NAMALWA (cell line): ENCODE measurements at regions not wholly inside any gene's neighbourhood (a gene's known extent, or its start where the extent isn't known, plus 50 kb on each side); places are given as distances from the start of the nearest gene placed in this dataset.
"Not testable (repeated sequence)": the region's sequence is repeated elsewhere in the genome, so short reads cannot be mapped to it uniquely, and the experiment has no call there.

ENCODE experiments used
- DNase-seq: peaks from one replicate; pipeline ENCODE4 v3.0.0-alpha.2; 2015; ENCODE audit warnings: low spot score

GRCh38 chr2:193841384-193842150 is 1646.8 kb upstream of the TMEFF2 start:
- no peak for DNase-seq

- no peak for DNase-seq
Observed at GRCh38 chr2:193837111-193837738, 1642.5 kb upstream of the TMEFF2 start.

- DNase-seq = not testable (repeated sequence)
Observed at GRCh38 chr2:193836424-193837006, 1641.8 kb upstream of the TMEFF2 start.

GRCh38 chr2:193833895-193834294 is 1639.2 kb upstream of the TMEFF2 start:
- not testable (repeated sequence) for DNase-seq

- no peak for DNase-seq
Observed at GRCh38 chr2:193824474-193824873, 1629.7 kb upstream of the TMEFF2 start.

GRCh38 chr2:193818801-193819499 is 1624.2 kb upstream of the TMEFF2 start:
- DNase-seq = no peak

GRCh38 chr2:193816008-193816407 is 1621.3 kb upstream of the TMEFF2 start:
- no peak for DNase-seq

GRCh38 chr2:193810533-193810932 is 1615.8 kb upstream of the TMEFF2 start:
- DNase-seq = no peak

GRCh38 chr2:193808877-193809276 is 1614.1 kb upstream of the TMEFF2 start:
- no peak for DNase-seq

GRCh38 chr2:193806088-193806774 is 1611.5 kb upstream of the TMEFF2 start:
- DNase-seq = no peak

GRCh38 chr2:193796847-193797246 is 1602.1 kb upstream of the TMEFF2 start:
- DNase-seq = no peak

GRCh38 chr2:193793914-193794313 is 1599.2 kb upstream of the TMEFF2 start:
- no peak for DNase-seq

- DNase-seq = no peak
Observed at GRCh38 chr2:193783681-193784080, 1588.9 kb upstream of the TMEFF2 start.

- no peak for DNase-seq
Observed at GRCh38 chr2:193778293-193778692, 1583.6 kb upstream of the TMEFF2 start.

GRCh38 chr2:193776988-193777387 is 1582.3 kb upstream of the TMEFF2 start:
- no peak for DNase-seq

GRCh38 chr2:193774166-193774565 is 1579.4 kb upstream of the TMEFF2 start:
- no peak for DNase-seq

- no peak for DNase-seq
Observed at GRCh38 chr2:193751299-193751698, 1556.6 kb upstream of the TMEFF2 start.

- no peak for DNase-seq
Observed at GRCh38 chr2:193749485-193749884, 1554.8 kb upstream of the TMEFF2 start.

GRCh38 chr2:193743089-193743488 is 1548.4 kb upstream of the TMEFF2 start:
- DNase-seq = no peak

- no peak for DNase-seq
Observed at GRCh38 chr2:193738892-193739291, 1544.2 kb upstream of the TMEFF2 start.

GRCh38 chr2:193712912-193713311 is 1518.2 kb upstream of the TMEFF2 start:
- DNase-seq = no peak

GRCh38 chr2:193703411-193703810 is 1508.7 kb upstream of the TMEFF2 start:
- no peak for DNase-seq
